AG04450 (cell line): ENCODE measurements at regions not wholly inside any gene's neighbourhood (a gene's known extent, or its start where the extent isn't known, plus 50 kb on each side); places are given as distances from the start of the nearest gene placed in this dataset.

Experiments
- CTCF ChIA-PET: fragments of 300-600, 350-600 bp; formaldehyde crosslinking; extraction: SDS; loops from one replicate; lab custom pipeline; 2022; ENCODE audit warnings: antibody characterized with exemption, inconsistent platforms; lab: Charles Lee
- POLR2A ChIA-PET: fragments of 350-600 bp; formaldehyde crosslinking; extraction: SDS; loops from one replicate; lab custom pipeline; 2021; ENCODE audit warnings: antibody characterized with exemption, inconsistent platforms; lab: Yijun Ruan, JAX
- DNase-seq: peaks from one replicate; pipeline ENCODE4 v3.0.0-alpha.2; 2011; ENCODE audit warnings: low read depth, low spot score
- H3K27ac ChIP-seq: one replicate; pipeline ENCODE4 v1.5.1; 2012; ENCODE audit warnings: low read depth, low read length, control low read depth
- H3K27me3 ChIP-seq: one replicate; pipeline ENCODE4 v1.6.0; 2012; ENCODE audit warnings: low read length; ENCODE audit not compliant: control insufficient read depth, insufficient read depth
- H3K4me3 ChIP-seq: 2 replicates; pipeline ENCODE4 v1.5.1; 2011; ENCODE audit warnings: mild to moderate bottlenecking, low read depth, low read length, control low read depth
- H3K9me3 ChIP-seq: 2 replicates; pipeline ENCODE4 v1.5.1; 2012; ENCODE audit warnings: low read length; ENCODE audit not compliant: control insufficient read depth, insufficient read depth
- TF ChIP-seq, protein P1 (sequence below): IDR thresholded peaks from 2 replicates; pipeline ENCODE4 v1.5.1; 2011; ENCODE audit warnings: low read depth, low read length, control low read depth, inconsistent platforms

DNA sequence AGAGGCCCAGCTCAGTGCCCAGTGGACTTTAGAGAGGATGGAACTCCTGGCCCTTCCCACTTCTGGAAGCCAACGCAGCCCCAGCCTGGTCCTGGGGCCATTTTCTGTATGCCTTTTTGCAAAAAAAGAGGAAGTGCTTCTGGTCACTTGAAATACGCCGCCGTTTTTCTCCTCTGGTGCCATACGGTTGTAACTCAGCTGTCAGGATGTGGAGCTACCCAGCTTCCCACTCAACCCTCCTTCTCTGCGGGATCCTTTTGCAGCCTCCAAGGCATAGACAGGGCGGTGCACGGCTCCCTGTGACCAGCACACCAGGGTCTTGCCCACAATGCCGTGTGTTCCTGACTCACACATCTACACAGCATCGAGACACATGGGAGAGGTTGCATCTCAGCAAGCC, 369.6 kb downstream of the TCERG1L start:
- DNase-seq: no peak
- H3K27me3 ChIP-seq: no peaks in the 10 kb centered on the region
- TF ChIP-seq, protein P1, sequence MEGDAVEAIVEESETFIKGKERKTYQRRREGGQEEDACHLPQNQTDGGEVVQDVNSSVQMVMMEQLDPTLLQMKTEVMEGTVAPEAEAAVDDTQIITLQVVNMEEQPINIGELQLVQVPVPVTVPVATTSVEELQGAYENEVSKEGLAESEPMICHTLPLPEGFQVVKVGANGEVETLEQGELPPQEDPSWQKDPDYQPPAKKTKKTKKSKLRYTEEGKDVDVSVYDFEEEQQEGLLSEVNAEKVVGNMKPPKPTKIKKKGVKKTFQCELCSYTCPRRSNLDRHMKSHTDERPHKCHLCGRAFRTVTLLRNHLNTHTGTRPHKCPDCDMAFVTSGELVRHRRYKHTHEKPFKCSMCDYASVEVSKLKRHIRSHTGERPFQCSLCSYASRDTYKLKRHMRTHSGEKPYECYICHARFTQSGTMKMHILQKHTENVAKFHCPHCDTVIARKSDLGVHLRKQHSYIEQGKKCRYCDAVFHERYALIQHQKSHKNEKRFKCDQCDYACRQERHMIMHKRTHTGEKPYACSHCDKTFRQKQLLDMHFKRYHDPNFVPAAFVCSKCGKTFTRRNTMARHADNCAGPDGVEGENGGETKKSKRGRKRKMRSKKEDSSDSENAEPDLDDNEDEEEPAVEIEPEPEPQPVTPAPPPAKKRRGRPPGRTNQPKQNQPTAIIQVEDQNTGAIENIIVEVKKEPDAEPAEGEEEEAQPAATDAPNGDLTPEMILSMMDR: no peak
- H3K9me3 ChIP-seq: peaks cover 60% of the 10 kb centered on the region
- CTCF ChIA-PET: no interaction called here
- H3K27ac ChIP-seq: no peak overlapping the region
- no peak overlapping the region for H3K4me3 ChIP-seq
- POLR2A ChIA-PET: no interaction called here

DNA sequence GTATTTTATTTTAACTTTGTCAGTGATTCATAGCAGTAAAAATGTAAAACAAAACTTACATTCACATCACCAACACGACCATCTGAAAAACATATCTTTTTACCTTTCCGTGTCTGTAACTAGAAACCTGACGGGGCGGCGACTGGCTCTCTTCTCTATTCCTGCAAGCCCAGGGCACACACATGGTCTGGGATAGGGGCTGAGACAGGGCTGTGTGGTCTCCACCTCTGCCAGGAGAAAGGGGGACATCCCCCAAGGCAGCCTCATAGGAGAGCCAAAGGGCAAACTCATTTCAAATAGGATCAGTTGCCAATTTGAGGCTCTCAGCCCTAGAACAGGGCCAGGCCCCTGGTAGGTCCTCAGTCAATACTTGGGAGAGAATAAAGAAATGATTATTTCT, 359.4 kb downstream of the TCERG1L start:
- TF ChIP-seq, protein P1: no peak
- CTCF ChIA-PET: no interaction called here
- POLR2A ChIA-PET: no interaction called here

DNA sequence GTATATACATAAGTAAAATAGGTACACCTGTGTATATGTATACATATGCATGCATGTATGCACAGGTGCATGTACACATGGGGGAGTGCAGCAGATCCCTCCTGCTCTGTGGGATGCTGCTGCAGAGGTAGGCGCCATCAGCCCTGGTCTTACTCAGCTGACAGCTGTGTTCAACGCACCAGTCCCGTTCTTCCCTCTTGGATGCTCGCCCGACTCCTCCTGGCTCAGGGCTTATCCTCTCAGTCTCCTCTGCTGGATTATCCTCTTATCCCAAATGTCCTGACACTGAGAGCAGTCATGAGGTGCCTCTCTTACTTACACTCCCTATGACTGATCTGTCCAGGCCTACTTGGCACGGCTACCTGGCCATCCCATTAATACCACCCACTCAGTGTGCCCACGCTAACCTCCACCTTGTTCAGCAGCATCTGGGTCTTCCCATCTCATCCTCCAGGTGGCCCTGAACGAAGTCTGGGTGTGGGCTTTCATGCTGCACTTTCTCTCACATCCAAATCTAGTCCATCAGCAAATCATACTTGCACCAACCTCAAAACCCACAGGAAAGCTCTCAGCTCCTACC, 357.1 kb downstream of the TCERG1L start:
- Histone ChIP-seq H3K9me3 (peaks cover 65% of the 10 kb centered on the region), H3K4me3 (no peak overlapping the region), H3K27me3 (no peaks in the 10 kb centered on the region), H3K27ac (no peak overlapping the region)
- TF ChIP-seq, protein P1: no peak
- CTCF ChIA-PET: no interaction called here
- POLR2A ChIA-PET: no interaction called here
- no peak for DNase-seq

More for the DNA sequence above, 359.4 kb downstream of the TCERG1L start:
- DNase-seq: no peak
- Histone ChIP-seq H3K9me3 (peaks cover 64% of the 10 kb centered on the region), H3K4me3 (no peak overlapping the region), H3K27ac (no peak overlapping the region), H3K27me3 (no peaks in the 10 kb centered on the region)

DNA sequence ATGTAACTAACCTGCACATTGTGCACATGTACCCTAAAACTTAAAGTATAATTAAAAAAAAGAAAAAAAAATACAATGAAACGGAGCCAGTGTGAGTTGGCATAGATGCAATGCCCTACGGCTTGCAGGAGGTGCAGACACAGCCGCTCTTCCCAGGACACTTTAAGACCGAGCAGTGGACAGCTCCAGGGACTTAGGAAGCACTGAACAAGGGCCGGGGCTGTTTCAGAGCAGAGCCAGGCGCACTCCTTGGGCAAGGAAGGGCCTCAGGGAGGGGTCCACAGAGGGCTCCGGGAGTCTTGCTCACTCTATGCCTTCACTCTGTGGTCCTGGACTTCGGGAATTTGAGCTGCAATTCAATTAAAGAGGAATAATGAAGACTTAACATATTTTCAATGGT, 355.3 kb downstream of the TCERG1L start:
- DNase-seq: no peak
- POLR2A ChIA-PET: no interaction called here
- H3K9me3 ChIP-seq: peaks cover 68% of the 10 kb centered on the region
- TF ChIP-seq, protein P1: no peak
- CTCF ChIA-PET: no interaction called here
- H3K27me3 ChIP-seq: no peaks in the 10 kb centered on the region
- no peak overlapping the region for H3K27ac ChIP-seq
- no peak overlapping the region for H3K4me3 ChIP-seq

DNA sequence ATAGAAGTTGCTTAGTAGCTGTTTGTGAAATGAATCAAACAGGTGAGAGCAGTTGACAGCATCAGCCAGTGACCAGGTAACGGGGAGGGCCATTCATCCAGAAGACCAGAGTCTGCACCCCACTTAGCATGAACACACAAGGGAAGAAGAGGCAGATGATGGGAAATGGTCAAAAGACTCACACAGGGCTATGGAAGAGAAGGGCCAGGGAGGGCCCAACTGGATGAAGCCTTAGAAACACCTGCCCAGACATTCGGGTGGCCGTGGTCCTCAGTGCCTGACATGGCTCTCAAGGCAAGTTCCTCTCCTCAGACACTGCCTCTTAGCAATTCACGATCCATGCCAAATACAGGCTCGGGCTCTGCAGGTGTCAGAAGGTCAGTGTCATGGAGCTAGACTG, 354.1 kb downstream of the TCERG1L start:
- peaks cover 69% of the 10 kb centered on the region for H3K9me3 ChIP-seq
- no peak for DNase-seq
- no peak overlapping the region for H3K4me3 ChIP-seq
- TF ChIP-seq, protein P1: no peak
- POLR2A ChIA-PET: no interaction called here
- H3K27me3 ChIP-seq: no peaks in the 10 kb centered on the region
- no peak overlapping the region for H3K27ac ChIP-seq
- CTCF ChIA-PET: no interaction called here
